IMR-90 (cell line): ENCODE measurements at regions not wholly inside any gene's neighbourhood (a gene's known extent, or its start where the extent isn't known, plus 50 kb on each side); places are given as distances from the start of the nearest gene placed in this dataset.

Experiments
- ATAC-seq: fragments of 200-7000 bp; cut with Tn5 transposase; 2 replicates; pipeline ENCODE4 v1.9.1; 2020; ENCODE audit warnings: low read depth, mild to moderate bottlenecking, moderate library complexity
- BruUV-seq: library from RNA; stranded (reverse); fragments of 400-500 nt; replicated peaks from 2 replicates; lab custom pipeline; 2021; lab: Mats Ljungman, UMichigan
- CTCF ChIA-PET: fragments of 300-600 bp; formaldehyde crosslinking; extraction: SDS; loops from one replicate; lab custom pipeline; 2021; ENCODE audit warnings: antibody characterized with exemption; lab: Yijun Ruan, JAX
- POLR2A ChIA-PET: fragments of 300-600 bp; sonication (Branson Sonifier 250); formaldehyde crosslinking; loops from one replicate; lab custom pipeline; 2022; ENCODE audit warnings: antibody characterized with exemption; ENCODE audit not compliant: unreplicated experiment; lab: Charles Lee
- DNase-seq: peaks from one replicate; pipeline ENCODE4 v3.0.0; 2013
- H2AFZ ChIP-seq: replicated peaks from 2 replicates; pipeline ENCODE3; 2013; ENCODE audit warnings: low read length, mild to moderate bottlenecking; ENCODE audit not compliant: poor library complexity
- H2AK5ac ChIP-seq: 2 replicates; pipeline ENCODE4 v1.6.1; 2013; ENCODE audit warnings: low read depth, low read length, inconsistent platforms
- H2AK9ac ChIP-seq: replicated peaks from 2 replicates; pipeline ENCODE3; 2013; ENCODE audit warnings: mild to moderate bottlenecking, low read depth, low read length, moderate library complexity; ENCODE audit not compliant: poor library complexity
- H2BK120ac ChIP-seq: 2 replicates; pipeline ENCODE4 v1.6.1; 2013; ENCODE audit warnings: low read depth, low read length, inconsistent platforms
- H2BK15ac ChIP-seq: 3 replicates; pipeline ENCODE4 v1.6.1; 2013; ENCODE audit warnings: low read depth, low read length, inconsistent platforms
- H2BK20ac ChIP-seq: 2 replicates; pipeline ENCODE4 v1.6.1; 2013; ENCODE audit warnings: low read depth, mild to moderate bottlenecking, inconsistent platforms, low read length, moderate library complexity
- H2BK5ac ChIP-seq: 2 replicates; pipeline ENCODE4 v1.6.1; 2013; ENCODE audit warnings: mild to moderate bottlenecking, low read depth, low read length, inconsistent platforms; ENCODE audit not compliant: poor library complexity, severe bottlenecking
- H3K14ac ChIP-seq: replicated peaks from 2 replicates; pipeline ENCODE4 v1.6.1; 2013; ENCODE audit warnings: low read depth, low read length, inconsistent platforms
- H3K18ac ChIP-seq: 2 replicates; pipeline ENCODE4 v1.6.1; 2013; ENCODE audit warnings: low read depth, low read length, control low read depth
- H3K23ac ChIP-seq: 2 replicates; pipeline ENCODE4 v1.6.1; 2013; ENCODE audit warnings: low read depth, low read length, inconsistent platforms
- H3K27ac ChIP-seq: 2 replicates; pipeline ENCODE4 v1.5.1; 2013; ENCODE audit warnings: mild to moderate bottlenecking, control low read depth, low read length; ENCODE audit not compliant: insufficient read depth
- H3K27me3 ChIP-seq: 2 replicates; pipeline ENCODE4 v1.6.1; 2013; ENCODE audit warnings: low read length; ENCODE audit not compliant: control insufficient read depth, insufficient read depth
- H3K36me3 ChIP-seq: 2 replicates; pipeline ENCODE4 v1.6.1; 2013; ENCODE audit warnings: low read length, mixed read lengths; ENCODE audit not compliant: control insufficient read depth, insufficient read depth
- H3K4ac ChIP-seq: 2 replicates; pipeline ENCODE4 v1.6.1; 2013; ENCODE audit warnings: low read depth, low read length, inconsistent platforms
- H3K4me1 ChIP-seq: 2 replicates; pipeline ENCODE4 v1.6.1; 2013; ENCODE audit warnings: low read length, mixed read lengths; ENCODE audit not compliant: control insufficient read depth, insufficient read depth
- H3K4me2 ChIP-seq: 2 replicates; pipeline ENCODE4 v1.6.1; 2013; ENCODE audit warnings: low read depth, mild to moderate bottlenecking, control low read depth, low read length, moderate library complexity
- H3K4me3 ChIP-seq: 2 replicates; pipeline ENCODE4 v1.5.1; 2013; ENCODE audit warnings: low read depth, mild to moderate bottlenecking, control low read depth, low read length, moderate library complexity; ENCODE audit not compliant: insufficient read depth
- H3K56ac ChIP-seq: 2 replicates; pipeline ENCODE4 v1.6.1; 2013; ENCODE audit warnings: low read length, inconsistent platforms; ENCODE audit not compliant: insufficient read depth; ENCODE audit errors: extremely low read depth
- H3K79me1 ChIP-seq, 2 experiments: 2 replicates each; pipeline ENCODE4 v1.6.1; 2013; ENCODE audit warnings: low read length in 2 of 2, inconsistent platforms in 1 of 2, low read depth in 1 of 2
- H3K9ac ChIP-seq: 2 replicates; pipeline ENCODE4 v1.6.1; 2013; ENCODE audit warnings: low read depth, low read length, control low read depth
- H3K9me1 ChIP-seq: 2 replicates; pipeline ENCODE4 v1.6.1; 2013; ENCODE audit warnings: low read length, inconsistent platforms; ENCODE audit not compliant: insufficient read depth
- H3K9me3 ChIP-seq: 2 replicates; pipeline ENCODE4 v1.6.1; 2013; ENCODE audit warnings: low read length; ENCODE audit not compliant: control insufficient read depth, insufficient read depth
- H4K20me1 ChIP-seq: 2 replicates; pipeline ENCODE4 v1.6.1; 2013; ENCODE audit warnings: low read length, inconsistent platforms; ENCODE audit not compliant: insufficient read depth
- H4K5ac ChIP-seq: 2 replicates; pipeline ENCODE4 v1.6.1; 2013; ENCODE audit warnings: mild to moderate bottlenecking, low read depth, low read length, control low read depth
- H4K8ac ChIP-seq, 2 experiments: 2 replicates each; pipeline ENCODE4 v1.6.1; 2013; ENCODE audit warnings: low read depth in 2 of 2, low read length in 2 of 2, control low read depth in 1 of 2, inconsistent platforms in 1 of 2
- H4K91ac ChIP-seq: 2 replicates; pipeline ENCODE4 v1.6.1; 2013; ENCODE audit warnings: low read depth, low read length, inconsistent platforms; ENCODE audit not compliant: insufficient read depth
- FOS ChIP-seq: fragments of 150-350 bp; IDR thresholded peaks from 2 replicates; pipeline ENCODE4 v1.6.1; 2016; ENCODE audit warnings: low read depth, low read length
- WGBS, 2 experiments: methylation state at CpG; one replicate each; pipeline versions ENCODE4 v1.1.5 to v1.1.7; 2013; ENCODE audit warnings: missing lambda C conversion rate in 2 of 2; ENCODE audit not compliant: insufficient read length in 1 of 2; ENCODE audit errors: extremely low coverage in 2 of 2; 5-methylcytosine and 5-hydroxymethylcytosine counted together
- dilution Hi-C: fragments of 300-500 bp; cut with HindIII; formaldehyde crosslinking; loops from one replicate; pipeline ENCODE4 v1.14.3; 2018; ENCODE audit warnings: low sequenced_read_pairs; ENCODE audit not compliant: unreplicated experiment
- in situ Hi-C: fragments of 300-500 bp; cut with MboI; formaldehyde crosslinking; loops from 3 replicates; pipeline ENCODE4 v1.14.3; 2019; ENCODE audit warnings: low sequenced_read_pairs, inconsistent platforms, mixed read lengths
- intact Hi-C: fragments of 100-400 bp; cut with micrococcal nuclease; formaldehyde crosslinking; loops from 2 replicates; pipeline ENCODE4 v1.10.0; 2022

GRCh38 chr5:61650661-61651060 is 318.6 kb downstream of the ZSWIM6 start:
- DNase-seq (no peak), ATAC-seq (no peak)
- ChIA-PET CTCF (interaction anchor here (0.6 to 1.2 kb wide), 2 partner anchors 8 to 33 kb away, joined by 3 read pairs; no protein-coding TSS in a partner anchor), POLR2A (no interaction called here)
- no peak overlapping the region for H2AFZ ChIP-seq
- no peak for TF ChIP-seq FOS
- H4K5ac ChIP-seq = no peak overlapping the region
- no CpG with 5 or more reads among the region's 2 CpGs for WGBS, 2 experiments
- H3K4me1 ChIP-seq = no peaks in the 10 kb centered on the region
- no peaks in the 10 kb centered on the region for H3K9me3 ChIP-seq
- intact Hi-C loops = no loop called here
- H3K14ac ChIP-seq = no peak overlapping the region
- no peaks in the 10 kb centered on the region for H3K36me3 ChIP-seq
- H3K4ac ChIP-seq = no peak overlapping the region
- no peak overlapping the region for H3K4me2 ChIP-seq
- no peak overlapping the region for H3K56ac ChIP-seq
- no peaks in the 10 kb centered on the region for H3K9me1 ChIP-seq
- H3K18ac ChIP-seq = no peak overlapping the region
- no peak overlapping the region for H4K91ac ChIP-seq
- no TSS peak for BruUV-seq
- H4K8ac ChIP-seq = no peak overlapping the region
- in situ Hi-C loops = loop anchor here (25.0 kb wide), 1 partner anchor 688 kb away; no protein-coding TSS in a partner anchor
- no peak overlapping the region for H2BK120ac ChIP-seq
- H2BK15ac ChIP-seq = no peak overlapping the region
- H3K27me3 ChIP-seq = peaks cover 27% of the 10 kb centered on the region
- no peak overlapping the region for H3K23ac ChIP-seq
- H2AK5ac ChIP-seq = no peak overlapping the region
- dilution Hi-C loops = no loop called here
- no peak overlapping the region for H3K4me3 ChIP-seq
- no peak overlapping the region for H2BK5ac ChIP-seq
- H3K27ac ChIP-seq = no peak overlapping the region
- H2BK20ac ChIP-seq = no peak overlapping the region
- no peaks in the 10 kb centered on the region for H3K79me1 ChIP-seq
- H4K20me1 ChIP-seq = no peaks in the 10 kb centered on the region
- H3K9ac ChIP-seq = no peak overlapping the region
- no peak overlapping the region for H2AK9ac ChIP-seq
